Testis (tissue), 2 donors: ENCODE measurements at regions not wholly inside any gene's neighbourhood (a gene's known extent, or its start where the extent isn't known, plus 50 kb on each side); places are given as distances from the start of the nearest gene placed in this dataset.

Source experiments
- CTCF ChIP-seq, 3 experiments: fragments of 450-650 bp in 2 of 3; fragments of 200-600 bp in 1 of 3; sonication (generic) in 1 of 3; IDR thresholded peaks; one replicate each; pipeline ENCODE4 v1.5.1; 2016 to 2019; ENCODE audit warnings: antibody characterized with exemption in 3 of 3, mild to moderate bottlenecking in 2 of 3, moderate library complexity in 1 of 3
- POLR2A ChIP-seq: fragments of 450-650 bp; IDR thresholded peaks from one replicate; pipeline ENCODE4 v1.6.1; 2017; ENCODE audit warnings: antibody characterized with exemption, mild to moderate bottlenecking, moderate library complexity

DNA sequence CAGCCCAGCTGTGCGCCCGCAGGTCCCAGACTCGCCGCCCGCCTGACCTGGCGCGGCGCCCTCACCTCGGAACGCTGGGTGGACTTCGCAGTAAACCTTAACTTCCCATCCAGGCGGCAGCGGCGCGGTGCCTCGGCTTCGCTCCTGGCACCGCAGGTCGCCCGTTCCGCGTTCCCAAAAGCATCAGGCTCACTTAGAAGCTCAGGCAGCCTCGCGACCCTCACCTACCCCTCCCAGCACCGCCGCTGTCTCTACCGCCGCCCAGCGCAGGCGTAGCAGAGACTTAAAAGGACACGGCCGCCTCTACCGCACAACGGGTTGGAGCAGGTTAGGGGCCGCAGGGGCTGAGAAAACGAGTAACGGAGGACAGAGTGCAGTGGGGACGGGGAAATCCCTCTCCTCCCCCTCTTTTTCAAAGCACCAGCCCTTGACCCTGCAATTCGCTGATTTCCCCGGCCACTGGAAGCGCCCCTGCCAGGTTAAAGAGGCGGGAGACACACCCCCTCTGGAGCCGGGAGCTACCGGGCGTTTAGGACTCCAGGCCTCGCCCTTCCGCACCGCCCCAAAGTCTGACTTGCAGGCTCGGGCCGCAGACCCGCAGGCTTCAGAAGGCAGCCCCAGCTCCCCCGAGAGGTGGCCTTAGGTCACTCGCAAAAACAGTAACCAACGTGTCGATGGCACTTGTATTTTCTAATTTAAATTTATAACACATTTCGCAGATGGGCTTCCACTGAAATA lies 328.5 kb downstream of the FAM72C start:
- TF ChIP-seq CTCF (IDR thresholded peaks at IDR 0.05) (no peak), POLR2A (no peak)
